ENCODE measurements at regions not wholly inside any gene's neighbourhood (a gene's known extent, or its start where the extent isn't known, plus 50 kb on each side); places are given as distances from the start of the nearest gene placed in this dataset.

DNA sequence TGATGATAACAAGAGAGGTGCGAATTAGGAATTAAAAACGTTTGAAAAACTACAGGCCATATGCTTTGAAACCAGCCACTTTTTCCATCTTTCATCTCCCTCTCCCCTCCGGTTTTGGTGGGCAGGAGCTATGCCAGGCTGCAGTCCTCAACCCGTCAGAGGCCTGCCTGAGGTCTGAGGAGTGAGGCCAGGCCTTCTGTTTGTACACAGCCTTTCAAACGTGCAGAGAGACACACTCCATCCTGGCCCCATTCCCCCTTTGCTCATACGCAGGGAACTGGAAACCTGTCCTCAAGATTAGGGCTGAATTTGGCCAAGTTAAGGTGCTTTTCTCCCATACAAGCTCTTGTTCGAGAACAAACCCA lies 74.5 kb downstream of the ZIC5 start:
- Histone ChIP-seq H3K9me3 (ENCODE audit: low read length) (no peaks in the 10 kb centered on the region), H3K79me2 (ENCODE audit: insufficient read depth, low read length) (no peaks in the 10 kb centered on the region), H3K36me3 (replicated peaks in 1 of 2; ENCODE audit: control insufficient read depth in 1 of 2, insufficient read depth in 2 of 2, low read length in 2 of 2) (no peaks in the 10 kb centered on the region), H3K9ac (ENCODE audit: insufficient read depth, low read depth, low read length) (no peak overlapping the region), H2AFZ (ENCODE audit: low read length) (no peak overlapping the region), H4K20me1 (ENCODE audit: insufficient read depth, low read length) (no peaks in the 10 kb centered on the region), H3K4me2 (ENCODE audit: low read depth, low read length) (no peak overlapping the region), H3K4me1 (ENCODE audit: insufficient read depth, low read length) (peaks cover 23% of the 10 kb centered on the region), H3K27ac (ENCODE audit: extremely low read length, insufficient read depth, low read length) (no peak overlapping the region), H3K27me3 (ENCODE audit: control insufficient read depth in 1 of 2, insufficient read depth in 2 of 2, low read length in 2 of 2) (peaks cover 0 to 1% of the 10 kb centered on the region in 2 experiments; a peak in 1 of 5 replicates), H3K4me3 (replicated peaks in 1 of 3; ENCODE audit: insufficient read depth in 1 of 3, low read depth in 2 of 3, low read length in 3 of 3) (no peak overlapping the region)
- intact Hi-C loops (cut with micrococcal nuclease; ENCODE audit: unreplicated experiment): no loop called here
- ChIA-PET CTCF (ENCODE audit: low intra/inter-chr PET ratio, low total read pairs) (no interaction called here), POLR2A (no interaction called here)
- DNase-seq (ENCODE audit: low spot score) (no peak), ATAC-seq (no peak), FAIRE-seq (no peak)
- BruUV-seq (replicated peaks): no TSS peak
- WGBS (ENCODE audit: low lambda C conversion rate): 25% methylated on average over 6 of the region's 7 CpGs
- no peak for TF ChIP-seq ZNF749 (CRISPR knock-in tag; IDR thresholded peaks at IDR 0.05; ENCODE audit: borderline replicate concordance)
- no peak for TF ChIP-seq RFX5 (IDR thresholded peaks at IDR 0.05; ENCODE audit: low read depth, low read length)
- TF ChIP-seq BORCS8-MEF2B (CRISPR knock-in tag; IDR thresholded peaks at IDR 0.05): no peak
- TF ChIP-seq, protein P1, sequence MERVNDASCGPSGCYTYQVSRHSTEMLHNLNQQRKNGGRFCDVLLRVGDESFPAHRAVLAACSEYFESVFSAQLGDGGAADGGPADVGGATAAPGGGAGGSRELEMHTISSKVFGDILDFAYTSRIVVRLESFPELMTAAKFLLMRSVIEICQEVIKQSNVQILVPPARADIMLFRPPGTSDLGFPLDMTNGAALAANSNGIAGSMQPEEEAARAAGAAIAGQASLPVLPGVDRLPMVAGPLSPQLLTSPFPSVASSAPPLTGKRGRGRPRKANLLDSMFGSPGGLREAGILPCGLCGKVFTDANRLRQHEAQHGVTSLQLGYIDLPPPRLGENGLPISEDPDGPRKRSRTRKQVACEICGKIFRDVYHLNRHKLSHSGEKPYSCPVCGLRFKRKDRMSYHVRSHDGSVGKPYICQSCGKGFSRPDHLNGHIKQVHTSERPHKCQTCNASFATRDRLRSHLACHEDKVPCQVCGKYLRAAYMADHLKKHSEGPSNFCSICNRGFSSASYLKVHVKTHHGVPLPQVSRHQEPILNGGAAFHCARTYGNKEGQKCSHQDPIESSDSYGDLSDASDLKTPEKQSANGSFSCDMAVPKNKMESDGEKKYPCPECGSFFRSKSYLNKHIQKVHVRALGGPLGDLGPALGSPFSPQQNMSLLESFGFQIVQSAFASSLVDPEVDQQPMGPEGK (CRISPR knock-in tag; IDR thresholded peaks at IDR 0.05): no peak
- TF ChIP-seq ZNF747 (CRISPR knock-in tag; IDR thresholded peaks at IDR 0.05; ENCODE audit: borderline replicate concordance): no peak
- no peak for TF ChIP-seq NCOA5 (CRISPR knock-in tag; IDR thresholded peaks at IDR 0.05)
- no peak for TF ChIP-seq TCF7 (IDR thresholded peaks at IDR 0.05; ENCODE audit: low read depth)
- TF ChIP-seq SP1 (IDR thresholded peaks at IDR 0.05): no peak
- TF ChIP-seq SP1 (CRISPR knock-in tag; IDR thresholded peaks at IDR 0.05): no peak
- TF ChIP-seq, protein P2, sequence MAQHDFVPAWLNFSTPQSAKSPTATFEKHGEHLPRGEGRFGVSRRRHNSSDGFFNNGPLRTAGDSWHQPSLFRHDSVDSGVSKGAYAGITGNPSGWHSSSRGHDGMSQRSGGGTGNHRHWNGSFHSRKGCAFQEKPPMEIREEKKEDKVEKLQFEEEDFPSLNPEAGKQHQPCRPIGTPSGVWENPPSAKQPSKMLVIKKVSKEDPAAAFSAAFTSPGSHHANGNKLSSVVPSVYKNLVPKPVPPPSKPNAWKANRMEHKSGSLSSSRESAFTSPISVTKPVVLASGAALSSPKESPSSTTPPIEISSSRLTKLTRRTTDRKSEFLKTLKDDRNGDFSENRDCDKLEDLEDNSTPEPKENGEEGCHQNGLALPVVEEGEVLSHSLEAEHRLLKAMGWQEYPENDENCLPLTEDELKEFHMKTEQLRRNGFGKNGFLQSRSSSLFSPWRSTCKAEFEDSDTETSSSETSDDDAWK (CRISPR knock-in tag; IDR thresholded peaks at IDR 0.05): no peak
- TF ChIP-seq, protein P3, sequence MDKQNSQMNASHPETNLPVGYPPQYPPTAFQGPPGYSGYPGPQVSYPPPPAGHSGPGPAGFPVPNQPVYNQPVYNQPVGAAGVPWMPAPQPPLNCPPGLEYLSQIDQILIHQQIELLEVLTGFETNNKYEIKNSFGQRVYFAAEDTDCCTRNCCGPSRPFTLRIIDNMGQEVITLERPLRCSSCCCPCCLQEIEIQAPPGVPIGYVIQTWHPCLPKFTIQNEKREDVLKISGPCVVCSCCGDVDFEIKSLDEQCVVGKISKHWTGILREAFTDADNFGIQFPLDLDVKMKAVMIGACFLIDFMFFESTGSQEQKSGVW (CRISPR knock-in tag; IDR thresholded peaks at IDR 0.05; ENCODE audit: borderline replicate concordance): no peak
- no peak for TF ChIP-seq ZNF136 (CRISPR knock-in tag; IDR thresholded peaks at IDR 0.05; ENCODE audit: low read depth)
- TF ChIP-seq SMAD1 (CRISPR knock-in tag; IDR thresholded peaks at IDR 0.05; ENCODE audit: borderline replicate concordance, low read depth): no peak
- TF ChIP-seq, protein P4, sequence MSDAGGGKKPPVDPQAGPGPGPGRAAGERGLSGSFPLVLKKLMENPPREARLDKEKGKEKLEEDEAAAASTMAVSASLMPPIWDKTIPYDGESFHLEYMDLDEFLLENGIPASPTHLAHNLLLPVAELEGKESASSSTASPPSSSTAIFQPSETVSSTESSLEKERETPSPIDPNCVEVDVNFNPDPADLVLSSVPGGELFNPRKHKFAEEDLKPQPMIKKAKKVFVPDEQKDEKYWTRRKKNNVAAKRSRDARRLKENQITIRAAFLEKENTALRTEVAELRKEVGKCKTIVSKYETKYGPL (CRISPR knock-in tag; IDR thresholded peaks at IDR 0.05): no peak
- in situ Hi-C loops (cut with HindIII; ENCODE audit: extremely low pct_ligation_motif_present, low pct_unique_long_range_greater_than_20kb): no loop called here
